Vagina (tissue), 2 donors: ENCODE measurements at regions not wholly inside any gene's neighbourhood (a gene's known extent, or its start where the extent isn't known, plus 50 kb on each side); places are given as distances from the start of the nearest gene placed in this dataset.

Experiments
- CTCF ChIP-seq, 3 experiments: fragments of 450-650 bp in 2 of 3; fragments of 200-600 bp in 1 of 3; sonication (generic) in 1 of 3; IDR thresholded peaks; one replicate each; pipeline ENCODE4 v1.5.1; 2017 to 2019; ENCODE audit warnings: antibody characterized with exemption in 3 of 3, mild to moderate bottlenecking in 2 of 3, moderate library complexity in 2 of 3
- POLR2A ChIP-seq, 2 donors: fragments of 450-650 bp; IDR thresholded peaks; one replicate each; pipeline ENCODE4 v1.6.1; 2017; ENCODE audit warnings: antibody characterized with exemption in 2 of 2, mild to moderate bottlenecking in 2 of 2, moderate library complexity in 2 of 2
- POLR2AphosphoS5 ChIP-seq, 2 donors: sonication (generic); formaldehyde crosslinking; IDR thresholded peaks; one replicate each; pipeline ENCODE4 v1.9.0; 2017; ENCODE audit warnings: antibody characterized with exemption in 2 of 2, mild to moderate bottlenecking in 2 of 2, low read depth in 1 of 2; ENCODE audit not compliant: insufficient read depth in 1 of 2

GRCh38 chr15:94620632-94621031 is 389.3 kb downstream of the MCTP2 start:
- TF ChIP-seq POLR2A (IDR thresholded peaks at IDR 0.05) = no peak
- no peak for TF ChIP-seq CTCF (IDR thresholded peaks at IDR 0.05)
- no peak for TF ChIP-seq POLR2AphosphoS5 (IDR thresholded peaks at IDR 0.05; ENCODE audit: insufficient read depth in 1 of 2, low read depth in 1 of 2)
